ENCODE measurements at regions not wholly inside any gene's neighbourhood (a gene's known extent, or its start where the extent isn't known, plus 50 kb on each side); places are given as distances from the start of the nearest gene placed in this dataset.
"Not testable (repeated sequence)": the region's sequence is repeated elsewhere in the genome, so short reads cannot be mapped to it uniquely, and the experiment has no call there.

GRCh38 chr10:2897619-2898508 is 169.5 kb upstream of the PFKP start:
- H3K9me3 Mint-ChIP-seq = no peaks in the 10 kb centered on the region
- WGBS (ENCODE audit: extremely low coverage, insufficient read length, low lambda C conversion rate) = no CpG with 5 or more reads among the region's 13 CpGs
- no peaks in the 10 kb centered on the region for H3K79me2 ChIP-seq (ENCODE audit: insufficient read depth, low read length)
- H3K18ac ChIP-seq (ENCODE audit: insufficient read length, low read depth, low read length) = no peak overlapping the region
- TF ChIP-seq, protein P1, sequence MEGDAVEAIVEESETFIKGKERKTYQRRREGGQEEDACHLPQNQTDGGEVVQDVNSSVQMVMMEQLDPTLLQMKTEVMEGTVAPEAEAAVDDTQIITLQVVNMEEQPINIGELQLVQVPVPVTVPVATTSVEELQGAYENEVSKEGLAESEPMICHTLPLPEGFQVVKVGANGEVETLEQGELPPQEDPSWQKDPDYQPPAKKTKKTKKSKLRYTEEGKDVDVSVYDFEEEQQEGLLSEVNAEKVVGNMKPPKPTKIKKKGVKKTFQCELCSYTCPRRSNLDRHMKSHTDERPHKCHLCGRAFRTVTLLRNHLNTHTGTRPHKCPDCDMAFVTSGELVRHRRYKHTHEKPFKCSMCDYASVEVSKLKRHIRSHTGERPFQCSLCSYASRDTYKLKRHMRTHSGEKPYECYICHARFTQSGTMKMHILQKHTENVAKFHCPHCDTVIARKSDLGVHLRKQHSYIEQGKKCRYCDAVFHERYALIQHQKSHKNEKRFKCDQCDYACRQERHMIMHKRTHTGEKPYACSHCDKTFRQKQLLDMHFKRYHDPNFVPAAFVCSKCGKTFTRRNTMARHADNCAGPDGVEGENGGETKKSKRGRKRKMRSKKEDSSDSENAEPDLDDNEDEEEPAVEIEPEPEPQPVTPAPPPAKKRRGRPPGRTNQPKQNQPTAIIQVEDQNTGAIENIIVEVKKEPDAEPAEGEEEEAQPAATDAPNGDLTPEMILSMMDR (conservative IDR thresholded peaks at IDR 0.05) = no peak
- no peak overlapping the region for H3K4me2 ChIP-seq (ENCODE audit: insufficient read depth, insufficient read length, low read length)
- no peak overlapping the region for H2AFZ ChIP-seq (ENCODE audit: low read length)
- H3K23ac ChIP-seq (ENCODE audit: insufficient read length, low read depth, low read length) = no peak overlapping the region
- H3K27ac Mint-ChIP-seq = no peak overlapping the region
- no peak overlapping the region for H2BK20ac ChIP-seq (ENCODE audit: low read depth, low read length, poor library complexity, severe bottlenecking)
- no peak overlapping the region for H3K4me3 Mint-ChIP-seq
- H3K27me3 Mint-ChIP-seq (ENCODE audit: low read depth) = peaks cover 4% of the 10 kb centered on the region
- H4K8ac ChIP-seq (replicated peaks; ENCODE audit: insufficient read length, low read depth, low read length) = no peak overlapping the region
- no peak overlapping the region for H3K56ac ChIP-seq (ENCODE audit: insufficient read length, low read depth, low read length)
- H2BK120ac ChIP-seq (ENCODE audit: low read depth, low read length, poor library complexity, severe bottlenecking) = no peak overlapping the region
- H4K91ac ChIP-seq (ENCODE audit: insufficient read length, low read depth, low read length) = no peak overlapping the region
- peaks cover 6 to 13% of the 10 kb centered on the region in 2 experiments for H3K4me1 Mint-ChIP-seq
- H2AK5ac ChIP-seq (ENCODE audit: insufficient read length, low read length) = no peak overlapping the region
- DNase-seq = no peak
- H2BK12ac ChIP-seq (ENCODE audit: insufficient read length, low read depth, low read length) = no peak overlapping the region
- no peaks in the 10 kb centered on the region for H3K9me3 ChIP-seq (ENCODE audit: control insufficient read depth, low read depth, low read length)
- no peak overlapping the region for H3K27ac ChIP-seq (ENCODE audit: insufficient read length, low read depth, low read length)
- H3K9ac ChIP-seq (ENCODE audit: extremely low read depth, insufficient read length, low read length) = no peak overlapping the region
- no peaks in the 10 kb centered on the region for H3K27me3 ChIP-seq (ENCODE audit: insufficient read depth, low read length)
- H3T11ph ChIP-seq (ENCODE audit: low read length) = no peak overlapping the region
- H2BK5ac ChIP-seq (ENCODE audit: insufficient read length, low read length) = no peak overlapping the region
- H2BK15ac ChIP-seq (ENCODE audit: low read depth, low read length) = no peak overlapping the region
- no peaks in the 10 kb centered on the region for H3K4me1 ChIP-seq (ENCODE audit: insufficient read depth, low read length)
- H3K14ac ChIP-seq (ENCODE audit: insufficient read depth, low read length) = no peak overlapping the region
- H4K5ac ChIP-seq (ENCODE audit: insufficient read length, low read depth, low read length) = no peak overlapping the region
- H4K20me1 ChIP-seq (ENCODE audit: control insufficient read depth, insufficient read depth, insufficient read length) = no peaks in the 10 kb centered on the region
- no peaks in the 10 kb centered on the region for H3K23me2 ChIP-seq (ENCODE audit: insufficient read length, low read depth, low read length, poor library complexity, severe bottlenecking)
- no peaks in the 10 kb centered on the region for H3K79me1 ChIP-seq (ENCODE audit: insufficient read depth, low read depth, low read length, poor library complexity, severe bottlenecking)
- no peak overlapping the region for H3K4ac ChIP-seq (ENCODE audit: low read depth, low read length)
- H3K36me3 Mint-ChIP-seq (ENCODE audit: insufficient read depth in 1 of 3, low read depth in 3 of 3) = no peaks in the 10 kb centered on the region

DNA sequence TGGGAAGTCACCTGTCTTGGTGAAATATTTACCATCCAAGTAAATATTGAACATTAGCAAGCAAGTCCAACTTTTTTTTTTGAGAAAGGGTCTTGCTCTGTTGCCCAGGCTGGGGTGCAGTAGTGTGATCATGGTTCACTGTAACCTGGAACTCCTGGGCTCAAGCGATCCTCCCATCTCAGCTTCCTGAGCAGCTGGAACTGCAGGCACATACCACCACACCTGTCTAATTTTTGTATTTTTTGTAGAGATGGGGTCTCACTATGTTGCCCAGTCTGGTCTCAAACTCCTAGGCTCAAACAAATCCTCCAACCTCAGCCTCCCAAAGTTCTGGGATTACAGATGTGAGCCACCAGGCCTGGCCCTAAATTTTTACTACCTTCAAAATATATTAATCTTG is 171.0 kb upstream of the PFKP start:
- not testable (repeated sequence) for H3K9me3 Mint-ChIP-seq; H3K27ac ChIP-seq (ENCODE audit: insufficient read length, low read depth, low read length); H3K14ac ChIP-seq (ENCODE audit: insufficient read depth, low read length); H4K20me1 ChIP-seq (ENCODE audit: control insufficient read depth, insufficient read depth, insufficient read length); H3K9me3 ChIP-seq (ENCODE audit: control insufficient read depth, low read depth, low read length); H3K4me3 Mint-ChIP-seq; H3K56ac ChIP-seq (ENCODE audit: insufficient read length, low read depth, low read length); H3K79me2 ChIP-seq (ENCODE audit: insufficient read depth, low read length); H2AFZ ChIP-seq (ENCODE audit: low read length); H2AK5ac ChIP-seq (ENCODE audit: insufficient read length, low read length); H3K36me3 Mint-ChIP-seq (ENCODE audit: insufficient read depth in 1 of 3, low read depth in 3 of 3); H2BK12ac ChIP-seq (ENCODE audit: insufficient read length, low read depth, low read length); H2BK5ac ChIP-seq (ENCODE audit: insufficient read length, low read length); H3K27ac Mint-ChIP-seq; H3K4me1 ChIP-seq (ENCODE audit: insufficient read depth, low read length); H3K23ac ChIP-seq (ENCODE audit: insufficient read length, low read depth, low read length); H4K5ac ChIP-seq (ENCODE audit: insufficient read length, low read depth, low read length); DNase-seq; H3K23me2 ChIP-seq (ENCODE audit: insufficient read length, low read depth, low read length, poor library complexity, severe bottlenecking); H2BK15ac ChIP-seq (ENCODE audit: low read depth, low read length); H4K91ac ChIP-seq (ENCODE audit: insufficient read length, low read depth, low read length); H3K4me2 ChIP-seq (ENCODE audit: insufficient read depth, insufficient read length, low read length); H2BK120ac ChIP-seq (ENCODE audit: low read depth, low read length, poor library complexity, severe bottlenecking); H3K9ac ChIP-seq (ENCODE audit: extremely low read depth, insufficient read length, low read length); H4K8ac ChIP-seq (replicated peaks; ENCODE audit: insufficient read length, low read depth, low read length); H3K27me3 Mint-ChIP-seq (ENCODE audit: low read depth); H3K4ac ChIP-seq (ENCODE audit: low read depth, low read length); H3K79me1 ChIP-seq (ENCODE audit: insufficient read depth, low read depth, low read length, poor library complexity, severe bottlenecking); H3T11ph ChIP-seq (ENCODE audit: low read length); H3K18ac ChIP-seq (ENCODE audit: insufficient read length, low read depth, low read length); H3K27me3 ChIP-seq (ENCODE audit: insufficient read depth, low read length); H2BK20ac ChIP-seq (ENCODE audit: low read depth, low read length, poor library complexity, severe bottlenecking)
- no CpG with 5 or more reads among the region's 1 CpG for WGBS (ENCODE audit: extremely low coverage, insufficient read length, low lambda C conversion rate)
- H3K4me1 Mint-ChIP-seq = peaks cover 6 to 13% of the 10 kb centered on the region in 2 experiments
